ENCODE measurements at regions not wholly inside any gene's neighbourhood (a gene's known extent, or its start where the extent isn't known, plus 50 kb on each side); places are given as distances from the start of the nearest gene placed in this dataset.
"Not testable (repeated sequence)": the region's sequence is repeated elsewhere in the genome, so short reads cannot be mapped to it uniquely, and the experiment has no call there.

DNA sequence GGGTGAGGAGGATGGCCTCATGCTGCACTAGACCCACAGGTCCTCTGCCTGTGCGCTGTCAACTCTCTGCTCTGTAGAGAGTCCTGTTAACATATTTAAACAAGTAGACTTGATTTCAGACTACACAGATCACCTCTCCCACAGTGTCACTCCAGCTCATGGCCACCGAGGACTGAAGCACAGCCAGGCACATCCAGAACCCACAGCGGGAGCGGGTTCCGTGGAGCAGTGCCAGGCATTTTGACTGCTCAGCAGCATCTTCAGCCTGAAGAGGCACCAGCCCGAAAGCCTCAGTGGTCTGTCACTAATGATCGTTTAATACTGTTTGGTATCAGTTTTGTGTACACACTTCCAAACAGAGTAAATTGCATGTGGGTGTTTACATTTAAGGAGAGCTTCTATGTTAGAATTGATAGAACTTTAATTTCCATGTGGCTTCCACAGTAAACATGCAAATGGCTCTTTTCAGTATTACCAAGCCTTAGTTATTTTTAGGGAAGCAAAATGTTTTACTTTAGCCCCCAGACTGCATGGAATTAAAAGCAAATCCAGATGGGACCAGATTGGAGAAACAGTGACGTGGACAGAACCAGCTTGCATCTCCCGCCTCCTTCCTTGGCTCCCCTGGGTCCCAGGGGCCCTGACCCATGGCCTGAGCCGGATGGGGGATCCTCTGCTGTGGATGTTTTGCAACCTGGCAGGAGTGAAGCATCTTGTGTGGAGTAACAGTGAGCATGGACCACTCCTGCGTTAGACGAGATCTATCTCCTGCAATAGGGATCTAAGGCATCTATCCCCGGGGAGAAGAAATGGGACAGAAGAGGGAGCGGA, 196.7 kb upstream of the CDH4 start:
- no peak for DNase-seq (ENCODE audit: extremely low read depth in 1 of 11, low read depth in 9 of 11, low spot score in 4 of 11)

DNA sequence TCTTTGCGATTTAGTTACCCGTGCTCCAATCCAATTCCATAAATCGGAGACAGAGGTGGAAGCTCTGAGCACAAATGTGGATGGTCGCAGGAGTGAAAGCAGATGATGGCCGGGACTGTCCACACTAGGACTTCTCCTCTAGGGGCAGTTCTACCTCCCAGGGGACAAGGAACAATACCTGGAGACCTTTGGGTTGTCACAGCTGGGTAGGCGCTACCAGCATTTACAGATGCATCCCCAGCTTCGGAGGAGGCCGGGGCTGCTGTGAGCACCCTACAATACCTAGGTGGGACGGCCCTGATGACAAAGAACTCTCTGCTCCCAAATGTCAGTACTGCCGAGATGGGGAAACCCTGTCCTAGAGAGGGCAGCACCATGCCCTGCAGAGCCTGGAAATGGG, 195.9 kb upstream of the CDH4 start:
- no peak for DNase-seq (ENCODE audit: extremely low read depth in 1 of 11, low read depth in 9 of 11, low spot score in 4 of 11)

- DNase-seq (ENCODE audit: extremely low read depth in 1 of 11, low read depth in 9 of 11, low spot score in 4 of 11) = peak in 2 of 11 donors; percentile 2 to 5
Measured at GRCh38 chr20:61056627-61057442, 195.2 kb upstream of the CDH4 start.

GRCh38 chr20:61057443-61058121, 194.5 kb upstream of the CDH4 start:
- DNase-seq (ENCODE audit: extremely low read depth in 1 of 11, low read depth in 9 of 11, low spot score in 4 of 11) = no peak

DNA sequence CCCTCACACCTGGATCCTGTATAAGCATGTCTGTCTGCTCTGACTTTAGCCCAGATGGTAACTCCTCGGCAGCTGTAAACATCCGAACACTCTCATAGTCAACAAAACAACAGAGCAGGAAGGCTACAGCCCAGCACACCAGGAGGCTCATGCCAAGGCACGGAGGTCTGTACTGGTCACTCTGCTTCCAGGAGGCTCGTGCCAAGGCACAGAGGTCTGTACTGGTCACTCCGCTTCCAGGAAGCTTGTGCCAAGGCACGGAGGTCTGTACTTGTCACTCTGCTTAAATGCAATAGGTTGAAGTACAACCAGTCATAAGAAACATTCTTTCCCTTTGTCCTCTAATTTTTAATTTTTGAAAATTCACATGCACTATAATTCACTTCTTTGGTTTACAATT, 190.1 kb upstream of the CDH4 start:
- no peak for DNase-seq (ENCODE audit: extremely low read depth in 1 of 11, low read depth in 9 of 11, low spot score in 4 of 11)

GRCh38 chr20:61065853-61066252, 186.2 kb upstream of the CDH4 start:
- no peak for DNase-seq (ENCODE audit: extremely low read depth in 1 of 11, low read depth in 9 of 11, low spot score in 4 of 11)

DNA sequence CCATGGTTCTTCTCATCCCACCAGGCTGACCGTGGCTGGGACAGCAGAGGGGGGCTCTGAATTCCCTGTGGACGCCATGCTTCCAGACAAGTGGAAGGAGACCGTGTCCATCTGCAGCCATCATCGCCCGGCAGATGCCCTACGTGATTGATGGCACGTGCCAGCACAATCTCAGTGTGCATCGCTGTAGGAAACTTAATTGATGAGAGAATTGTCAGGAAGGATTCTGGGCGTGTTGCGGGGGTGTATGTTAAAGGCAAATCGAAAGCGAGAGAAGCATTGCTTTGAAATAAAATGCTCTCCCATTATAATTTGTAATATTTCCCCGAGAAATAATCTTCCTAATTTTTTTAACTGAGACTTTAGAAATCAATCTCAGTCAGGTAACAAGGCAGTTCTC, 185.5 kb upstream of the CDH4 start:
- DNase-seq (ENCODE audit: extremely low read depth in 1 of 11, low read depth in 9 of 11, low spot score in 4 of 11) = no peak

GRCh38 chr20:61067221-61067620, 184.8 kb upstream of the CDH4 start:
- no peak for DNase-seq (ENCODE audit: extremely low read depth in 1 of 11, low read depth in 9 of 11, low spot score in 4 of 11)

DNA sequence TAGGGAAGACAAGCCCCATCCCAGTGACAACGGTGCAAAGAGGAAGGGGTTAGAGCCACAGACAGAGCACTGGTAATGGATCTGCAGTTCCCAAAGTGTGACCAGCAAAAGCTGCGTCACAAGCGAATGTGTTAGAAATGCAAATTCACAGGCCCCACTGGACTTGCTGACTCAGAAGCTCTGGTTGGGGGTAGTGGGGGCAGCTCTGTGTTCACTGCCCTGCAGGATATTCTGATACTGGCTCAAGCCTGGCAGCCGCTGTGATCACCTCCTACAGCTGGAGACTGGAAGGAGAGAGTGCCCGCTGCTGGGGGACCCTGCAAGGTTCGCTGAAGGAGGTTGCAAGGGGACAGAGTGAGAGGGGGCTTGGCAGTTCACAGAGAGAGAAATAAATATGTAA, 179.7 kb upstream of the CDH4 start:
- DNase-seq (ENCODE audit: extremely low read depth in 1 of 11, low read depth in 9 of 11, low spot score in 4 of 11) = no peak

- no peak for DNase-seq (ENCODE audit: extremely low read depth in 1 of 11, low read depth in 9 of 11, low spot score in 4 of 11)
Measured at GRCh38 chr20:61073376-61073775, 178.7 kb upstream of the CDH4 start.

- DNase-seq (ENCODE audit: extremely low read depth in 1 of 11, low read depth in 9 of 11, low spot score in 4 of 11) = peak in 1 of 11 donors; percentile 2
Measured at GRCh38 chr20:61082720-61083119, 169.3 kb upstream of the CDH4 start.

- DNase-seq (ENCODE audit: extremely low read depth in 1 of 11, low read depth in 9 of 11, low spot score in 4 of 11) = no peak
Measured at GRCh38 chr20:61083431-61083830, 168.6 kb upstream of the CDH4 start.

GRCh38 chr20:61086031-61086430, 166.0 kb upstream of the CDH4 start:
- DNase-seq (ENCODE audit: extremely low read depth in 1 of 11, low read depth in 9 of 11, low spot score in 4 of 11) = no peak

GRCh38 chr20:61090541-61090940, 161.5 kb upstream of the CDH4 start:
- no peak for DNase-seq (ENCODE audit: extremely low read depth in 1 of 11, low read depth in 9 of 11, low spot score in 4 of 11)

DNA sequence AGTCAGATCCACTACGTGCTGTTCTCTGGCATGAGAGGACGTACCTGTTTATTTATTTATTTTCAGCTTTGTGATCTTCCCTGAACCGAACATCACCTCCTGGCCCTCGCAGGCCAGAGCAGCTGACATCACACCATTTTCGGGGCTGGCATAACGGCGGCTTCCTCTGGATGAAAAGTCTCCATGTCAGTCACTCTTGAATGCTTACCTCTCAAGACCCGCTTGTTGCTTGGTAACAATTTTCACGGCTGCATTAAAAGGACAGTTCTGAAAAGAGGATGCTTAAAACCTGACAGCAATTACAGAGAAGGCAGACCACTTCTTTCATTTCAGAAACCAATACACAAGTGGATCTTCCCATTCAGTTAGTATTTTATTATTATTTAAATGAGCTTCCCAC, 159.8 kb upstream of the CDH4 start:
- no peak for DNase-seq (ENCODE audit: extremely low read depth in 1 of 11, low read depth in 9 of 11, low spot score in 4 of 11)

DNA sequence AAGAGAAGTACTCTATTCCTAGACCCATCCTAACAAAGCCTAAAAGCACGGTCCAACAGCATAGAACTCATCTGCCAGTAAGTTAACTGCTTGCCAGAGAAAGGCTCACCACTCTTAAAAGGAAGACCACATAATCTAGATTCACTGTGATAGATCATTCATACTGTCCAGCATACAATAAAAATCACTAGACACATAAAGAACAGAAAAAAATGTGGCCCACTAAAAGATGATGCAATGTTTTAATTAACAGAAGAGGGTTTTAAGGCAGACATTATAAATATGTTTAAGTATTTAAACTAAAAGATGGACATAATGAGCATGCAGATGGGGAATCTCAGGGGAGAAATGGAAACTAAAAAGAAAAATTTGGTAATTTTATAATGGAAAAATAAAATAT, 157.5 kb upstream of the CDH4 start:
- DNase-seq (ENCODE audit: extremely low read depth in 1 of 11, low read depth in 9 of 11, low spot score in 4 of 11) = no peak

DNA sequence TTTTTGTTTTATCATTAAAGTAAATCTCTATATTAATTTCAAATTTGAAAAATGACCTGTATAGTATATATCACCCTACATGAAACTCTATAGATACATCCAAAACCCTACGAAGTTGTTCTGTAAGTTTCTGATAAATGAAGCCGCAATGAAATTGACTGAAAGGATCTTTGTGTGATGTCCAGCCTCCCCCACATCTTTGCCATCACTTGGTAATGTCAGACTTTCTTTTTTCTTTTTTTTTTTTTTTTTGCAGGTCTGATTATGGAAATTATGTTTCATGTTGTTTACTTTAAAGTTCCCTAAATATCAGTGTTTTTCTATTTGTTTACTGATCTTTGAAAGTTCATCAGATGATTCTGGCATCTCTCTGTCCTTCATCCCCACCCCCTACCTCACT, 155.6 kb upstream of the CDH4 start:
- DNase-seq (ENCODE audit: extremely low read depth in 1 of 11, low read depth in 9 of 11, low spot score in 4 of 11) = no peak

GRCh38 chr20:61099806-61100205, 152.3 kb upstream of the CDH4 start:
- DNase-seq (ENCODE audit: extremely low read depth in 1 of 11, low read depth in 9 of 11, low spot score in 4 of 11) = peak in 1 of 11 donors; percentile 12

DNA sequence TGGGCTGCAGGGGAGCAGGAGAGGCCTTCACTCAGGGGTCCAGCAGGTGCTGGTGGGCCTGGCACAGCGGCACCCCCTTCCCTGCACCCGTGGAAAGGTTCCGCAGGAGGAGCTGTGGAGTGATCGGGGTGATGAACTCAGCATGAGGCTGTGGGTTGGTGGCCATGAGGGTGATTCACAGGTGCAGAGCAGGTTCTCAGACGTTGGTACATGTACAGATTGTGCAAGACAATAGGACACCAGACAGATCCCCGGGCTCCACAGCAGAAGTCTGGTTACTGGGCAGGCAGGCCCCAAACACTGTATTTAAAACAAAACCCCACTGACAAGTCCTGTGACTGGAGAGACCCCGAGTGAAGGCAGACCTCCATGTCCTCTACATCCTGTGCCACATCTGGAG, 151.6 kb upstream of the CDH4 start:
- no peak for DNase-seq (ENCODE audit: extremely low read depth in 1 of 11, low read depth in 9 of 11, low spot score in 4 of 11)

- DNase-seq (ENCODE audit: extremely low read depth in 1 of 11, low read depth in 9 of 11, low spot score in 4 of 11) = not testable (repeated sequence)
Measured at GRCh38 chr20:61101321-61101720, 150.7 kb upstream of the CDH4 start.

Data from renal cortex interstitium (tissue), 11 donors.